Liver (tissue), 8 donors: ENCODE measurements at regions not wholly inside any gene's neighbourhood (a gene's known extent, or its start where the extent isn't known, plus 50 kb on each side); places are given as distances from the start of the nearest gene placed in this dataset.

Experiments
- DNase-seq: peaks from one replicate; pipeline ENCODE4 v3.0.0-alpha.2; 2017; ENCODE audit warnings: low spot score
- H3K27ac ChIP-seq, 2 donors: one replicate each; pipeline ENCODE4 v1.7.0; 2013; ENCODE audit warnings: inconsistent platforms in 2 of 2, low read length in 2 of 2, control low read depth in 1 of 2, low read depth in 1 of 2, mild to moderate bottlenecking in 1 of 2
- H3K27me3 ChIP-seq, 4 donors: one replicate each; pipeline versions ENCODE4 v1.6.1 to v1.7.0; 2013; ENCODE audit warnings: low read length in 3 of 4, inconsistent platforms in 1 of 4, mild to moderate bottlenecking in 1 of 4, moderate library complexity in 1 of 4; ENCODE audit not compliant: control insufficient read depth in 4 of 4, insufficient read depth in 4 of 4
- H3K36me3 ChIP-seq, 4 donors: one replicate each; pipeline versions ENCODE4 v1.6.1 to v1.7.0; 2013; ENCODE audit warnings: low read length in 3 of 4, mild to moderate bottlenecking in 3 of 4, low read depth in 1 of 4, moderate library complexity in 1 of 4; ENCODE audit not compliant: control insufficient read depth in 4 of 4, insufficient read depth in 3 of 4
- H3K4me1 ChIP-seq, 4 donors: one replicate each; pipeline versions ENCODE4 v1.6.1 to v1.7.0; 2013; ENCODE audit warnings: low read length in 3 of 4, mild to moderate bottlenecking in 3 of 4, moderate library complexity in 1 of 4; ENCODE audit not compliant: control insufficient read depth in 4 of 4, insufficient read depth in 4 of 4
- H3K4me3 ChIP-seq, 3 donors: one replicate each; pipeline versions ENCODE4 v1.6.1 to v1.7.0; 2013; ENCODE audit warnings: low read length in 3 of 3, control low read depth in 1 of 3, low read depth in 1 of 3, mild to moderate bottlenecking in 1 of 3
- H3K9ac ChIP-seq, 2 donors: one replicate each; pipeline ENCODE4 v1.7.0; 2013; ENCODE audit warnings: low read length in 2 of 2, mild to moderate bottlenecking in 2 of 2, moderate library complexity in 2 of 2, control low read depth in 1 of 2, low read depth in 1 of 2
- H3K9me3 ChIP-seq, 4 donors: one replicate each; pipeline versions ENCODE4 v1.6.1 to v1.7.0; 2013; ENCODE audit warnings: low read length in 3 of 4; ENCODE audit not compliant: control insufficient read depth in 4 of 4
- ATF3 ChIP-seq: IDR thresholded peaks from 2 replicates; pipeline ENCODE4 v1.6.1; 2016; ENCODE audit warnings: antibody characterized with exemption
- CTCF ChIP-seq: fragments of 150-350 bp; IDR thresholded peaks from 2 replicates; pipeline ENCODE4 v1.5.1; 2017; ENCODE audit warnings: improper control_type of control experiment, low read depth, low read length; ENCODE audit not compliant: missing input control
- FOXA1 ChIP-seq: IDR thresholded peaks from 2 replicates; pipeline ENCODE4 v1.6.1; 2016; ENCODE audit warnings: antibody characterized with exemption
- FOXA2 ChIP-seq: IDR thresholded peaks from 2 replicates; pipeline ENCODE4 v1.6.1; 2016; ENCODE audit warnings: antibody characterized with exemption
- GABPA ChIP-seq, 2 donors: IDR thresholded peaks in 1 of 2; conservative IDR thresholded peaks in 1 of 2; 2 replicates each; pipeline ENCODE4 v1.6.1; 2016; ENCODE audit warnings: antibody characterized with exemption in 2 of 2, mild to moderate bottlenecking in 1 of 2, moderate library complexity in 1 of 2
- HNF4A ChIP-seq, 2 donors: conservative IDR thresholded peaks; 2 replicates each; pipeline ENCODE4 v1.6.1; 2016; ENCODE audit warnings: antibody characterized with exemption in 2 of 2, mild to moderate bottlenecking in 2 of 2
- HNF4G ChIP-seq: IDR thresholded peaks from 2 replicates; pipeline ENCODE4 v1.6.1; 2016; ENCODE audit warnings: antibody characterized with exemption
- JUND ChIP-seq, 2 donors: IDR thresholded peaks; 2 replicates each; pipeline ENCODE4 v1.6.1; 2016; ENCODE audit warnings: antibody characterized with exemption in 2 of 2
- NR2F2 ChIP-seq: IDR thresholded peaks from 2 replicates; pipeline ENCODE4 v1.6.1; 2016; ENCODE audit warnings: antibody characterized with exemption
- RAD21 ChIP-seq, 2 donors: IDR thresholded peaks; 2 replicates each; pipeline ENCODE4 v1.6.1; 2016; ENCODE audit warnings: antibody characterized with exemption in 2 of 2, mild to moderate bottlenecking in 2 of 2
- REST ChIP-seq: IDR thresholded peaks from 2 replicates; pipeline ENCODE4 v1.6.1; 2016; ENCODE audit warnings: antibody characterized with exemption, mild to moderate bottlenecking
- SP1 ChIP-seq: IDR thresholded peaks from 2 replicates; pipeline ENCODE4 v1.6.1; 2018; ENCODE audit warnings: antibody characterized with exemption, mild to moderate bottlenecking
- TAF1 ChIP-seq: conservative IDR thresholded peaks from 2 replicates; pipeline ENCODE4 v1.6.1; 2016; ENCODE audit warnings: antibody characterized with exemption, mild to moderate bottlenecking
- YY1 ChIP-seq: IDR thresholded peaks from 2 replicates; pipeline ENCODE4 v1.6.1; 2016; ENCODE audit warnings: antibody characterized with exemption, mild to moderate bottlenecking
- ZBTB33 ChIP-seq: IDR thresholded peaks from 2 replicates; pipeline ENCODE4 v1.6.1; 2016; ENCODE audit warnings: antibody characterized with exemption
- WGBS: extraction: QIAGEN DNeasy Blood & Tissue Kit; methylation state at CpG from one replicate; pipeline ENCODE4 v1.1.7; 2013; 5-methylcytosine and 5-hydroxymethylcytosine counted together
- TF ChIP-seq, protein P1 (sequence below): IDR thresholded peaks from 2 replicates; pipeline ENCODE4 v1.6.1; 2016; ENCODE audit warnings: antibody characterized with exemption
- donor health status: healthy.
- donor health status: healthy.
- donor health status: healthy.
- donor health status: healthy.
- donor health status: healthy.

DNA sequence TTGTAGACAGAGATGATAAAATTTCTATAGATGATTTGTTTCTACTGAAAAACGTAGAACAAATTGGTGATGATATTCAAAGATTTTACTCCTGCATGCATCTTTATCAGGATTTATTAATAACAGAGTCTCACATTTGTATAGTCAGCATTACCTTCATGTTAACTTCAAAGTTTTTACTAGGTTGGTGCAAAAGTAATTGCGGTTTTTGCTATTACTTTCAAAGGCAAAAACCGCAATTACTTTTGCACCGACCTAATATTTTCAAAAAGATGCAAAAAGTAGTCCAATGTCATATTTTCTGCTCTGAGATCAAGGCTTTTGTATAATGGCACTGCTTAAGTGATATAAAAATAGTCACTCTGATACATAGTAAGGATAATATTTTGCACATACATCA lies 536.4 kb upstream of the ADGRL3 start:
- WGBS: 75% methylated on average over 4 of the region's 4 CpGs
- DNase-seq: no peak
- Histone ChIP-seq H3K27ac (no peak overlapping the region), H3K4me3 (no peak overlapping the region), H3K27me3 (no peaks in the 10 kb centered on the region), H3K9me3 (no peaks in the 10 kb centered on the region), H3K4me1 (no peaks in the 10 kb centered on the region), H3K36me3 (no peaks in the 10 kb centered on the region), H3K9ac (no peak overlapping the region)
- TF ChIP-seq, protein P1, sequence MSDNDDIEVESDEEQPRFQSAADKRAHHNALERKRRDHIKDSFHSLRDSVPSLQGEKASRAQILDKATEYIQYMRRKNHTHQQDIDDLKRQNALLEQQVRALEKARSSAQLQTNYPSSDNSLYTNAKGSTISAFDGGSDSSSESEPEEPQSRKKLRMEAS: no peak
- TF ChIP-seq RAD21 (IDR thresholded peaks at IDR 0.05) (no peak), FOXA1 (no peak), ATF3 (no peak), ZBTB33 (no peak), YY1 (no peak), SP1 (no peak), HNF4G (no peak), HNF4A (conservative IDR thresholded peaks at IDR 0.05) (no peak), CTCF (no peak), REST (no peak), GABPA (IDR thresholded peaks at IDR 0.05 in 1 of 2, conservative IDR thresholded peaks at IDR 0.05 in 1 of 2) (no peak), FOXA2 (no peak)

DNA sequence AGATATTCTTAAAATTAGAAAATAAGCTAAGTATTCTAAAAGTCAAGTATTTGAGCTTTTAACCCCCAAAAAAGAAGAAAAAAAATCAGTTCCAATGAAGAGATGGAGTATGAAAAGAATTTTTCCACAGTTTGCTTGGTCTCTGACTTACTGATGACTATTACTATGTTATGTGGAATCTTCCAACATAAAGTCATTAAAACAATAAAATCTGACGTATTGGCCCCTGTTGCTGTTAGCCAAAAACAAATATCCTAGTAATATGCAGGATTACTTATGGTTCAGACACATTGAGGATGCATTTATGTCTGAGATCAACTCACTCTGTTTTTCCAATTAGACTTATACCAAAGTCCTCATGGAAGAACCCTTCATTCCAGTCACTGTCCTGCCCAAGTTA lies 517.2 kb upstream of the ADGRL3 start:
- H3K36me3 ChIP-seq: no peaks in the 10 kb centered on the region
- 31% methylated on average over 1 of the region's 1 CpG for WGBS
- H3K27me3 ChIP-seq: peaks cover 0 to 5% (median 0%) of the 10 kb centered on the region in 4 donors
- no peaks in the 10 kb centered on the region for H3K9me3 ChIP-seq
- H3K9ac ChIP-seq: no peak overlapping the region
- no peak overlapping the region for H3K4me3 ChIP-seq
- H3K4me1 ChIP-seq: no peaks in the 10 kb centered on the region
- no peak for DNase-seq
- H3K27ac ChIP-seq: no peak overlapping the region
- TF ChIP-seq FOXA2: no peak
- no peak for TF ChIP-seq NR2F2
- no peak for TF ChIP-seq YY1
- no peak for TF ChIP-seq TAF1
- TF ChIP-seq JUND (IDR thresholded peaks at IDR 0.05): no peak
- no peak for TF ChIP-seq CTCF
